ENCODE measurements at regions not wholly inside any gene's neighbourhood (a gene's known extent, or its start where the extent isn't known, plus 50 kb on each side); places are given as distances from the start of the nearest gene placed in this dataset.
"Not testable (repeated sequence)": the region's sequence is repeated elsewhere in the genome, so short reads cannot be mapped to it uniquely, and the experiment has no call there.

GRCh38 chr5:106699198-106699597 lies 971.5 kb downstream of the EFNA5 start:
- DNase-seq: no peak

GRCh38 chr5:106698169-106698568 lies 972.6 kb downstream of the EFNA5 start:
- no peak for DNase-seq

- no peak for DNase-seq
These were observed 979.0 kb downstream of the EFNA5 start for GRCh38 chr5:106691701-106692100.

GRCh38 chr5:106690585-106690984 lies 980.2 kb downstream of the EFNA5 start:
- no peak for DNase-seq

- peak; percentile 5 to 44 (median 12) for DNase-seq
These were observed 990.4 kb downstream of the EFNA5 start for GRCh38 chr5:106680330-106680729.

- no peak for DNase-seq
These were observed 993.7 kb downstream of the EFNA5 start for GRCh38 chr5:106677057-106677456.

GRCh38 chr5:106675687-106676086 lies 995.0 kb downstream of the EFNA5 start:
- no peak for DNase-seq

- DNase-seq: no peak
These were observed 996.8 kb downstream of the EFNA5 start for GRCh38 chr5:106673941-106674340.

GRCh38 chr5:106661866-106662265 lies 1008.9 kb downstream of the EFNA5 start:
- DNase-seq: peak in 2 of 3 donors; percentile 24 to 30

- DNase-seq: no peak
These were observed 1010.1 kb downstream of the EFNA5 start for GRCh38 chr5:106660681-106661080.

GRCh38 chr5:106658150-106658549 lies 1012.6 kb downstream of the EFNA5 start:
- DNase-seq: no peak

GRCh38 chr5:106656821-106657220 lies 1013.9 kb downstream of the EFNA5 start:
- no peak for DNase-seq

GRCh38 chr5:106649031-106649430 lies 1021.7 kb downstream of the EFNA5 start:
- DNase-seq: no peak

- no peak for DNase-seq
These were observed 1022.3 kb downstream of the EFNA5 start for GRCh38 chr5:106648401-106648800.

GRCh38 chr5:106646106-106646505 lies 1024.6 kb downstream of the EFNA5 start:
- DNase-seq: no peak

- DNase-seq: no peak
These were observed 1030.2 kb downstream of the EFNA5 start for GRCh38 chr5:106640511-106640910.

GRCh38 chr5:106639488-106639887 lies 1031.2 kb downstream of the EFNA5 start:
- DNase-seq: no peak

- DNase-seq: no peak
These were observed 1033.5 kb downstream of the EFNA5 start for GRCh38 chr5:106637275-106637674.

- peak in 1 of 3 donors; percentile 13 for DNase-seq
These were observed 1036.4 kb downstream of the EFNA5 start for GRCh38 chr5:106634375-106634774.

GRCh38 chr5:106633825-106634224 lies 1036.9 kb downstream of the EFNA5 start:
- no peak for DNase-seq

GRCh38 chr5:106628456-106628855 lies 1042.3 kb downstream of the EFNA5 start:
- not testable (repeated sequence) for DNase-seq

- DNase-seq: no peak
These were observed 1060.7 kb downstream of the EFNA5 start for GRCh38 chr5:106610041-106610440.

GRCh38 chr5:106601620-106602019 lies 1069.1 kb downstream of the EFNA5 start:
- no peak for DNase-seq

GRCh38 chr5:106600803-106601202 lies 1069.9 kb downstream of the EFNA5 start:
- DNase-seq: no peak

- no peak for DNase-seq
These were observed 1074.9 kb downstream of the EFNA5 start for GRCh38 chr5:106595864-106596263.
